GM23338 (cell line): ENCODE measurements at regions not wholly inside any gene's neighbourhood (a gene's known extent, or its start where the extent isn't known, plus 50 kb on each side); places are given as distances from the start of the nearest gene placed in this dataset.

Experiments used
- ATAC-seq: fragments of 200-7000 bp; cut with Tn5 transposase; 3 replicates; pipeline ENCODE4 v1.9.1; 2020
- DNase-seq: peaks from one replicate; pipeline ENCODE4 v3.0.0-alpha.2; 2015; ENCODE audit warnings: low spot score
- H2AFZ ChIP-seq: fragments of 200-600 bp; sonication (generic); 2 replicates; pipeline ENCODE4 v1.8.0; 2016; ENCODE audit warnings: antibody characterized with exemption, mild to moderate bottlenecking, moderate library complexity
- H3F3A ChIP-seq: fragments of 200-600 bp; sonication (generic); replicated peaks from 2 replicates; pipeline ENCODE4 v1.8.0; 2017; ENCODE audit warnings: antibody characterized with exemption, mixed run types, low read depth
- H3K27ac ChIP-seq: fragments of 200-600 bp; sonication (generic); 2 replicates; pipeline ENCODE4 v1.6.1; 2016; ENCODE audit warnings: low read depth
- H3K27me3 ChIP-seq: fragments of 200-600 bp; sonication (generic); 2 replicates; pipeline ENCODE4 v1.8.0; 2016; ENCODE audit warnings: mild to moderate bottlenecking, mixed run types, moderate library complexity; ENCODE audit not compliant: insufficient read depth
- H3K36me3 ChIP-seq: fragments of 200-600 bp; sonication (generic); 2 replicates; pipeline ENCODE4 v1.8.0; 2016; ENCODE audit warnings: mild to moderate bottlenecking; ENCODE audit not compliant: insufficient read depth
- H3K4me1 ChIP-seq: fragments of 200-600 bp; sonication (generic); 2 replicates; pipeline ENCODE4 v1.8.0; 2016; ENCODE audit warnings: mild to moderate bottlenecking, moderate library complexity; ENCODE audit not compliant: insufficient read depth
- H3K4me2 ChIP-seq: fragments of 200-600 bp; sonication (generic); 2 replicates; pipeline ENCODE4 v1.7.1; 2017; ENCODE audit warnings: mixed run types
- H3K4me3 ChIP-seq: fragments of 200-600 bp; sonication (generic); 2 replicates; pipeline ENCODE4 v1.6.1; 2016; ENCODE audit warnings: mixed run types
- H3K79me2 ChIP-seq: fragments of 200-600 bp; sonication (generic); replicated peaks from 2 replicates; pipeline ENCODE4 v1.8.0; 2017; ENCODE audit warnings: mild to moderate bottlenecking; ENCODE audit not compliant: insufficient read depth
- H3K9me2 ChIP-seq: fragments of 200-600 bp; sonication (generic); 2 replicates; pipeline ENCODE4 v1.8.0; 2017; ENCODE audit not compliant: insufficient read depth
- H4K20me1 ChIP-seq: fragments of 200-600 bp; sonication (generic); replicated peaks from 2 replicates; pipeline ENCODE4 v1.8.0; 2017; ENCODE audit warnings: mild to moderate bottlenecking; ENCODE audit not compliant: insufficient read depth
- H3K27ac Mint-ChIP-seq: 2 replicates; pipeline ENCODE4 v1.8.0; 2020; ENCODE audit warnings: inconsistent platforms, mild to moderate bottlenecking, moderate library complexity, mixed read lengths
- H3K27me3 Mint-ChIP-seq: 3 replicates; pipeline ENCODE4 v1.8.0; 2022; ENCODE audit warnings: low read depth, mild to moderate bottlenecking, moderate library complexity, mixed read lengths, inconsistent platforms; ENCODE audit not compliant: insufficient read depth, poor library complexity
- H3K36me3 Mint-ChIP-seq: 3 replicates; pipeline ENCODE4 v1.8.0; 2021; ENCODE audit warnings: low read depth, mild to moderate bottlenecking, inconsistent platforms, moderate library complexity, mixed read lengths
- H3K4me1 Mint-ChIP-seq: 3 replicates; pipeline ENCODE4 v1.8.0; 2020; ENCODE audit warnings: mild to moderate bottlenecking, inconsistent platforms, mixed read lengths
- H3K4me3 Mint-ChIP-seq: 3 replicates; pipeline ENCODE4 v1.8.0; 2021; ENCODE audit warnings: moderate library complexity, mild to moderate bottlenecking, inconsistent platforms, mixed read lengths
- H3K9me3 Mint-ChIP-seq: 3 replicates; pipeline ENCODE4 v1.8.0; 2020; ENCODE audit warnings: moderate library complexity, mild to moderate bottlenecking, inconsistent platforms, mixed read lengths
- CREB1 ChIP-seq: fragments of 250-450 bp; sonication (Bioruptor Pico); IDR thresholded peaks from 2 replicates; pipeline ENCODE4 v1.5.0; 2020; ENCODE audit warnings: low read depth, mild to moderate bottlenecking, moderate library complexity
- EZH2phosphoT487 ChIP-seq: fragments of 200-600 bp; sonication (generic); IDR thresholded peaks from one replicate; pipeline ENCODE4 v1.8.1; 2018; ENCODE audit warnings: antibody characterized with exemption; ENCODE audit not compliant: unreplicated experiment
- JUNB ChIP-seq: IDR thresholded peaks from one replicate; pipeline ENCODE4 v1.6.1; 2016; ENCODE audit warnings: antibody characterized with exemption; ENCODE audit not compliant: unreplicated experiment
- NANOG ChIP-seq: IDR thresholded peaks from 2 replicates; pipeline ENCODE4 v1.6.1; 2016; ENCODE audit warnings: antibody characterized with exemption, borderline replicate concordance
- POLR2AphosphoS5 ChIP-seq: IDR thresholded peaks from 2 replicates; pipeline ENCODE4 v1.6.1; 2016; ENCODE audit warnings: antibody characterized with exemption, low read depth
- STAT1 ChIP-seq: IDR thresholded peaks from one replicate; pipeline ENCODE4 v1.6.1; 2016; ENCODE audit warnings: antibody characterized with exemption; ENCODE audit not compliant: unreplicated experiment
- ZNF331 ChIP-seq: fragments of 250-450 bp; sonication (Bioruptor Pico); IDR thresholded peaks from 2 replicates; pipeline ENCODE4 v1.5.0; 2020; ENCODE audit warnings: low read depth, mild to moderate bottlenecking, moderate library complexity
- TF ChIP-seq, protein P1 (sequence below): IDR thresholded peaks from 2 replicates; pipeline ENCODE4 v1.6.1; 2016; ENCODE audit warnings: antibody characterized with exemption
- TF ChIP-seq, protein P2 (sequence below): IDR thresholded peaks from one replicate; pipeline ENCODE4 v1.6.1; 2018; ENCODE audit warnings: antibody characterized with exemption; ENCODE audit not compliant: unreplicated experiment
- TF ChIP-seq, protein P3 (sequence below), 2 experiments: fragments of 200-600 bp in 1 of 2; sonication (generic) in 1 of 2; conservative IDR thresholded peaks; 2 replicates each; pipeline versions ENCODE4 v1.5.1 to v1.6.1; 2016 to 2017; ENCODE audit warnings: antibody characterized with exemption in 2 of 2, low read depth in 2 of 2, mild to moderate bottlenecking in 2 of 2, moderate library complexity in 1 of 2

DNA sequence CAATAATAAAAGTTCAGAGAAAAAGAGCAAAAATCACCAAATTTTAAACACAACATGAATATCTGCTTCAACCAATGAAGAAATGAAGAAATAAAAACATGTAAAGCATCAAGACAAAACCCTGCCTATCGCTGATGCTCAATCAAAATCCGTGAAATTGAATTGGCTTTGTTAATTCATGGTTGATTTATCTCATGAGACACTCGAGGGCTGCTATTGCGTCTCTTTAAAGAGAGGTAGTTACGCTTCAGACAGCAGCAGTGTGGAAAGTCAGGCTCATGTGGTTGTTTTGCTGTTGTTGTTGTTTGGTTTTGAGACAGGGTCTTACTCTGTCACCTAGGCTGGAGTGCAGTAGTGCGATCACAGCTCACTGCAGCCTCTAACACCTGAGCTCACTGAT lies 65.5 kb upstream of the RGS7 start (continued):
- TF ChIP-seq, protein P1, sequence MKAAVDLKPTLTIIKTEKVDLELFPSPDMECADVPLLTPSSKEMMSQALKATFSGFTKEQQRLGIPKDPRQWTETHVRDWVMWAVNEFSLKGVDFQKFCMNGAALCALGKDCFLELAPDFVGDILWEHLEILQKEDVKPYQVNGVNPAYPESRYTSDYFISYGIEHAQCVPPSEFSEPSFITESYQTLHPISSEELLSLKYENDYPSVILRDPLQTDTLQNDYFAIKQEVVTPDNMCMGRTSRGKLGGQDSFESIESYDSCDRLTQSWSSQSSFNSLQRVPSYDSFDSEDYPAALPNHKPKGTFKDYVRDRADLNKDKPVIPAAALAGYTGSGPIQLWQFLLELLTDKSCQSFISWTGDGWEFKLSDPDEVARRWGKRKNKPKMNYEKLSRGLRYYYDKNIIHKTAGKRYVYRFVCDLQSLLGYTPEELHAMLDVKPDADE, result no peak
- TF ChIP-seq, protein P2, sequence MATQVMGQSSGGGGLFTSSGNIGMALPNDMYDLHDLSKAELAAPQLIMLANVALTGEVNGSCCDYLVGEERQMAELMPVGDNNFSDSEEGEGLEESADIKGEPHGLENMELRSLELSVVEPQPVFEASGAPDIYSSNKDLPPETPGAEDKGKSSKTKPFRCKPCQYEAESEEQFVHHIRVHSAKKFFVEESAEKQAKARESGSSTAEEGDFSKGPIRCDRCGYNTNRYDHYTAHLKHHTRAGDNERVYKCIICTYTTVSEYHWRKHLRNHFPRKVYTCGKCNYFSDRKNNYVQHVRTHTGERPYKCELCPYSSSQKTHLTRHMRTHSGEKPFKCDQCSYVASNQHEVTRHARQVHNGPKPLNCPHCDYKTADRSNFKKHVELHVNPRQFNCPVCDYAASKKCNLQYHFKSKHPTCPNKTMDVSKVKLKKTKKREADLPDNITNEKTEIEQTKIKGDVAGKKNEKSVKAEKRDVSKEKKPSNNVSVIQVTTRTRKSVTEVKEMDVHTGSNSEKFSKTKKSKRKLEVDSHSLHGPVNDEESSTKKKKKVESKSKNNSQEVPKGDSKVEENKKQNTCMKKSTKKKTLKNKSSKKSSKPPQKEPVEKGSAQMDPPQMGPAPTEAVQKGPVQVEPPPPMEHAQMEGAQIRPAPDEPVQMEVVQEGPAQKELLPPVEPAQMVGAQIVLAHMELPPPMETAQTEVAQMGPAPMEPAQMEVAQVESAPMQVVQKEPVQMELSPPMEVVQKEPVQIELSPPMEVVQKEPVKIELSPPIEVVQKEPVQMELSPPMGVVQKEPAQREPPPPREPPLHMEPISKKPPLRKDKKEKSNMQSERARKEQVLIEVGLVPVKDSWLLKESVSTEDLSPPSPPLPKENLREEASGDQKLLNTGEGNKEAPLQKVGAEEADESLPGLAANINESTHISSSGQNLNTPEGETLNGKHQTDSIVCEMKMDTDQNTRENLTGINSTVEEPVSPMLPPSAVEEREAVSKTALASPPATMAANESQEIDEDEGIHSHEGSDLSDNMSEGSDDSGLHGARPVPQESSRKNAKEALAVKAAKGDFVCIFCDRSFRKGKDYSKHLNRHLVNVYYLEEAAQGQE, result no peak
- no peak for TF ChIP-seq JUNB
- TF ChIP-seq, protein P3, sequence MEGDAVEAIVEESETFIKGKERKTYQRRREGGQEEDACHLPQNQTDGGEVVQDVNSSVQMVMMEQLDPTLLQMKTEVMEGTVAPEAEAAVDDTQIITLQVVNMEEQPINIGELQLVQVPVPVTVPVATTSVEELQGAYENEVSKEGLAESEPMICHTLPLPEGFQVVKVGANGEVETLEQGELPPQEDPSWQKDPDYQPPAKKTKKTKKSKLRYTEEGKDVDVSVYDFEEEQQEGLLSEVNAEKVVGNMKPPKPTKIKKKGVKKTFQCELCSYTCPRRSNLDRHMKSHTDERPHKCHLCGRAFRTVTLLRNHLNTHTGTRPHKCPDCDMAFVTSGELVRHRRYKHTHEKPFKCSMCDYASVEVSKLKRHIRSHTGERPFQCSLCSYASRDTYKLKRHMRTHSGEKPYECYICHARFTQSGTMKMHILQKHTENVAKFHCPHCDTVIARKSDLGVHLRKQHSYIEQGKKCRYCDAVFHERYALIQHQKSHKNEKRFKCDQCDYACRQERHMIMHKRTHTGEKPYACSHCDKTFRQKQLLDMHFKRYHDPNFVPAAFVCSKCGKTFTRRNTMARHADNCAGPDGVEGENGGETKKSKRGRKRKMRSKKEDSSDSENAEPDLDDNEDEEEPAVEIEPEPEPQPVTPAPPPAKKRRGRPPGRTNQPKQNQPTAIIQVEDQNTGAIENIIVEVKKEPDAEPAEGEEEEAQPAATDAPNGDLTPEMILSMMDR (conservative IDR thresholded peaks at IDR 0.05; ENCODE audit: low read depth in 2 of 2), result no peak
- TF ChIP-seq ZNF331 (CRISPR knock-in tag), result no peak
- no peak for TF ChIP-seq EZH2phosphoT487
- no peak for TF ChIP-seq NANOG
- TF ChIP-seq POLR2AphosphoS5, result no peak
- no peak for TF ChIP-seq STAT1

DNA sequence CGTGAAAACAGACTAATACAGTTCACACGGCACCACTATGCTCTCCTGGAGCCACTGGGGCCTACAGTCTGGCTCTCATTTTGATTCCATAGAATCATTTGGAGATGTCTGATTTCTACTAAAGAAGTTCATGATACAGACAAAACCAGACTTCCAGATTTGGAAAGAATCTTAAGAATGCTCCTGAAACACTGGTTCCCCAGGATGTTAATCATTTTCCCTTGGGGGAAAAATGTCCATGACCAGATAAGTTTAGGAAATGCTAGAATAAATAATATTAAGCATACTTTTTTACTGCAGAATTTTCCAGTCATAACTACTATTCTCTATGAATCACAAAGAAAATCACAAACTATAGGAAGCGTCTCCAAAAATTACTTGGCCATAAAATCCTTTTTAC lies 63.0 kb upstream of the RGS7 start:
- Histone ChIP-seq H3K9me2 (no peaks in the 10 kb centered on the region), H2AFZ (no peak overlapping the region), H3K27ac (no peak overlapping the region), H3K4me3 (no peak overlapping the region), H3K79me2 (no peaks in the 10 kb centered on the region), H3K36me3 (no peaks in the 10 kb centered on the region), H3K4me2 (no peak overlapping the region), H3F3A (no peaks in the 10 kb centered on the region), H3K27me3 (peaks cover 30% of the 10 kb centered on the region), H3K4me1 (no peaks in the 10 kb centered on the region), H4K20me1 (no peaks in the 10 kb centered on the region)
- Mint-ChIP-seq H3K27me3 (peaks cover 13% of the 10 kb centered on the region), H3K27ac (no peak overlapping the region), H3K36me3 (no peaks in the 10 kb centered on the region), H3K9me3 (0 out of 3 replicates have a peak, but pooled peaks cover under 1% of the 10 kb centered on the region), H3K4me1 (no peaks in the 10 kb centered on the region; the same call in 2 of the 3 replicates), H3K4me3 (no peak overlapping the region)
- TF ChIP-seq JUNB, result no peak
- TF ChIP-seq ZNF331 (CRISPR knock-in tag), result no peak
- TF ChIP-seq CREB1 (CRISPR knock-in tag), result no peak
- TF ChIP-seq POLR2AphosphoS5, result no peak
- no peak for TF ChIP-seq NANOG
- ATAC-seq (no peak), DNase-seq (no peak)
